HG02870 (cell line): ENCODE measurements at regions not wholly inside any gene's neighbourhood (a gene's known extent, or its start where the extent isn't known, plus 50 kb on each side); places are given as distances from the start of the nearest gene placed in this dataset.
"Not testable (repeated sequence)": the region's sequence is repeated elsewhere in the genome, so short reads cannot be mapped to it uniquely, and the experiment has no call there.

Experiments
- ATAC-seq: cut with Tn5 transposase; IDR thresholded peaks from one replicate; pipeline ENCODE4 v1.9.1; 2021; ENCODE audit warnings: mild to moderate bottlenecking, moderate library complexity; ENCODE audit not compliant: unreplicated experiment

- ATAC-seq: no peak
These were observed 1603.1 kb downstream of the C4orf33 start for GRCh38 chr4:130699004-130699403.

- ATAC-seq: no peak
These were observed 1607.4 kb downstream of the C4orf33 start for GRCh38 chr4:130703211-130703935.

DNA sequence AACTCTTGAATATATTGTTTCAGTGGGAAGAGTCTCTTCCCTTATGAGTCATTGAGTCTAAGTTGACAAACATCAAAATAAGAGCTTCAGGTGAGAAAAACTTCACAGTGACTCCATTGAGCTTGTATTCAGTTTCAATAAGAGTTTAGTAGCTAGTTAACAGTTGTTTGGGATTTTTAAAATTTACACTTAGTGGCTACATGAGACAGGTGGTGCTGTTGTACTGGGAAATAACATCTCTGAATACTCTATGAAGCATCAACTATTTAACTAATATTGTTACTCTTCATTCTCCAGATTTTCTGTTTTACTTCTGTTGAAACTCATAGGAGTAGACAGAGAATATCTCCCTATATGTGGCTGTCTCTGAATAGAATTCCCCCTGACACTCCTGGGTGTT lies 1609.1 kb downstream of the C4orf33 start:
- no peak for ATAC-seq

DNA sequence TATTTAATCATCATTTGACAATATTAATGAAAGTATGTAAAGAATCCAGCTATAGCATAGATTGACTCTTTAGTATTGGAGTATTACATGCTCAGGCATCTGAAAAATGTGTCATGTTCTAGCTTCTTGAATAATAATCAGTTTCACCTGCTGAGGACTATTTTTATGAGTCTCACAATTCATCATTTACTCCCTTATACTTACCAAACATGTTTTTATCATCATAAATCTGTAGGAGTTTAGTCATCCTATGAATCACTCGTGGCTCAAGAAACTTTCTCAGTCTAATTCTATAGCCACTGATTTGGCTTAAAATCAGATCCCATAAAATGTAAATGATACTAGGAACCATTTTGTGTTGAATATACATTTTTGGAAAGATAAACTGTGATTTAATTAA lies 1616.1 kb downstream of the C4orf33 start:
- no peak for ATAC-seq

GRCh38 chr4:130714006-130714405 lies 1618.1 kb downstream of the C4orf33 start:
- no peak for ATAC-seq

DNA sequence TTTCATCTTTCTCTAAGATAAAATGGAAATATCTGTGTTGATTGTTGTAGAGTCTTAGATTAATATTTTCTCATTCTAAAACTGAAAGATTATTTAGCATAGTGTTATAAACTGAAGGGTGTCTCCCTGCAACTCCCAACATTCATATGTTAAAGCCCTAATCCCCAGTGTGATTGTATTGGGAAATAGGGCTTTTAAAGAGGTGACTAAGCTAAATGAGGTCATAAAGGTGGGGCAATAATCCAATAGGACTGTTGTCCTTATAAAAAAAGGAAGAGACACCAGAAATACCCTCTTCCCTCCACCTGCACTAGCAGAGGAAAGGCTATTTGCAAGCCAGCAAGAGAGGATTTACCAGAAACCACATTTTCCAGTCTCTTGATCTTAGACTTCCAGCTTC lies 1626.4 kb downstream of the C4orf33 start:
- ATAC-seq: no peak

GRCh38 chr4:130736436-130737185 lies 1640.7 kb downstream of the C4orf33 start:
- no peak for ATAC-seq

DNA sequence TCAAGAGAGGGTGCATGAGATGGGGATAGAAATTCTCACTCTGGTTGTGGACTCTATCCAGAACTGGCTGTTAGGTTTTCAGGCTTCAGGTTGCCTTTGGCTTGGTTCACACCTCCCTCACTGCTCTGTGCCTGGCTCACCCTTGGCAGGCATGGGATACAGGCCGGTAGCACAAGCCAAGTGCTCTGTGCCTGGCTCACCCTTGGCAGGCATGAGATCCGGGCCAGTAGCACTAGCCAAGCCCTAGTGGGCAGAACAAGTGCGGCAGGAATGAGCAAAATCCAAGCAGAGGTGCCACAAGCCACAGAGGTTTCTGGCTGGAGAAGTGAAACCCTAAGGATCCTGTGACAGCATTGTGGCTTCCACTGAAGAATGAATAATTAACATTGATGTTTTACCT lies 1642.3 kb downstream of the C4orf33 start:
- no peak for ATAC-seq

- ATAC-seq: no peak
These were observed 1651.9 kb downstream of the C4orf33 start for GRCh38 chr4:130747842-130748241.

DNA sequence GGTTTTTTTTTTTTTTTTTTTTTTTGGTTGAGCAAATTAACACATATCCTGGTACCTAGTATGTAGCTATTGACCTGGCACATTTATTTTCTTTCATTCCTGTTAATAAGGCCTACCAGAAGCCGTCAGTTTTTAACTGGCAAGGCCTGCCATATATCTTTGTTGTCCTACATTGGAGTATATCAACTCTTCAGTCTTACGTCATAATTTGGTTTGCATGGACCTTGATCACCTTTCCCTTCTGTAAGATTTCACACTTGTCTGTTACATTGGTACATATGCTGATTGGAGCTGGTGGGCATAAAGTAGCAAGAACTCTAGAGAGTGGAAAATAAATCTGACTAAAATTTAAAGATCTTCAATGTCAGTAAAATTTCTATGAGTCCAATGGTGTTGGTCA lies 1658.0 kb downstream of the C4orf33 start:
- ATAC-seq: no peak

- no peak for ATAC-seq
These were observed 1664.3 kb downstream of the C4orf33 start for GRCh38 chr4:130760246-130760645.

GRCh38 chr4:130767384-130767783 lies 1671.4 kb downstream of the C4orf33 start:
- ATAC-seq: not testable (repeated sequence)

DNA sequence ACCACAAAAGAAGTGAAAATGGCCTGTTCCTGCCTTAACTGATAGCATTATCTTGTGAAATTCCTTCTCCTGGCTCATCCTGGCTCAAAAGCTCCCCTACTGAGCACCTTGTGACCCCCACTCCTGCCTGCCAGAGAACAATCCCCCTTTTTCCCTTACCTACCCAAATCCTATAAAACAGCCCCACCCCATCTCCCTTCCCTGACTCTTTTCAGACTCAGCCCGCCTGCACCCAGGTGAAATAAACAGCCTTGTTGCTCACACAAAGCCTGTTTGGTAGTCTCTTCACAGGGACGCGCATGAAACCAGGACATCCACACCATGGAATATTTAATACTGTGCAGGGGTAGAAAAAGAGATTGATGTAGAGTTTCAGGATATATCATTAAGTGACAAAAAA lies 1677.0 kb downstream of the C4orf33 start:
- ATAC-seq: not testable (repeated sequence)

GRCh38 chr4:130808492-130808891 lies 1712.5 kb downstream of the C4orf33 start:
- no peak for ATAC-seq

DNA sequence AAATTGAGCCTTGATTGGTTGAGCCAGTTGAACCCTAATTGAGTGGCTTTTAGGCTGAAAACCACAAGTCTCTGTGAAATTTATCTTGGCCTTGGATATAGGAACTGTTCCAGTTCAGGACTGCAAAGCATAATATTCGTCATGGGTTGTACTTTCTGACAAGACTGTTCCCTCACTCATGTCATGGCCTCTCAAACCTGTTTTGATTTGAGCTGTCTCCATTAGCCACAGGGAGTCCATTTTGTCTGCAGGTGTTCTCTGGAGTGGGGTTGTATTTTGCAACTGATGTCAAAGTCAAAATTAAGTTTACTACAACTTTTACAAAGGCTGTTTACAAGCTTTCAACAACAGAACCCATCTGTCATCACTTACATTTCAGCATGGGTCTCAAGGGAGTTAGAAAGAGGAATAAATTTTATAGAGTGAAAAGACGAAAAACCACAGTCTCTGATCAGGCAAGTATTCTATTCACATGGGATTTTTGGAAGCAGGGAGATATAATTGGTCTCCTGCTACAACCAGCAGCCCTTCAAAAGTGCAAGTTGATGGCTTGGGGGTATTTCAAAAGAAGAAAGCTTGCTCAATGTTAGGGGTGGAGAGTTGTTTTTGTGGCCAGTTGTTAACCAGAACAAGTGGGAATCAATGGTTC lies 1716.3 kb downstream of the C4orf33 start:
- no peak for ATAC-seq

DNA sequence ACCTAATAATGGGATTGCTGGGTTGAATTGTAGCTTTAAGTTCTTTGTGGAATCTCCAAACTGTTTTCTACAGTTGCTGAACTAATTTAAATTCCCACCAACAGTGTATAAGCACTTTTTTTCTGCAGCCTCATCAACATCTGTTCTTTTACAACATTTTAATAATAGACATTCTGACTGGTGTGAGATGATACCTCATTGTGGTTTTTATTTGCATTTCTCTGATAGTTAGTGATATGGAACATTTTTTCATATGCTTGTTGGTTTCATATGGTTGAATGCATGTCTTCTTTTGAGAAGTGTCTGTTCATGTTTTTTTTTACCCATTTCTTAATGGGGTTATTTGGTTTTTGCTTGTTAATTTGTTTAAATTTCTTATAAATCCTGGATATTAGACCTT lies 1718.9 kb downstream of the C4orf33 start:
- no peak for ATAC-seq

DNA sequence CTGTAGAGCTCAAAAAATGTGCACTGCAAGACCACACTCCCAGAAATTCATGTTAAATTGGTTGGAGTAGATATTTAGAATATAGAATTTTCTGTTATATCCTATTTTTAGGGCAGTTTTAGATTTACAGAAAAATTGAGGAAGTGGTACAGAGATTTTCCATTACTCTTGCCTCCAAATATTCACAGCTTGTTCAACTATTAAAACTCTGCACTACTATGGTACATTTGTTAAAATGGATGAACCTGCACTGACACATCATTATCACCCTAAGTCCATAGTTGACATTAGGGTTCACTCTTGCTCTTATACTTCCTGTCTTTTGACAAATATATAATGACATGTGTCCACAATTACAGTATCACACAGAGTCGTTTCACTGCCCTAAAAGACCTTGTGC lies 1724.5 kb downstream of the C4orf33 start:
- no peak for ATAC-seq

DNA sequence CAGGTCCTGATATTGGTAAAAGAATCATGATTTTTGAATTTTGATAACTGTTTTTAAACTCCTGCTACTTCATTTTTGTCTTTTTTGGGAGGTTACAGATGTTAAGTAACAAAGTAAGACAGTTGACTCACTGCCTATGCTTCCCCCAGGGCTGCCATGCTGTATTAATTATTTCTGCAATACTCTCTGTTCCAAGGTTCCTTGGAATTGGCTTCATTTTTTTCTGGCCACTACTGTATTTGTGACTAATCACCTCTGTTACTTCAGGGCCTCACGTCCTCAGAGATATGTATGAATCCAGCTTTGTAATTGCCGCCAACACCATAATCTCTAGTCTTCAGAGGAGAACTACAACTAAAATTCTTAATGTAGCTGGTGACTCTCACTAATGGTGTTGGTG lies 1729.3 kb downstream of the C4orf33 start:
- ATAC-seq: no peak

- ATAC-seq: no peak
These were observed 1754.1 kb downstream of the C4orf33 start for GRCh38 chr4:130850019-130850524.

GRCh38 chr4:130851107-130851506 lies 1755.2 kb downstream of the C4orf33 start:
- no peak for ATAC-seq

GRCh38 chr4:130851932-130852331 lies 1756.0 kb downstream of the C4orf33 start:
- ATAC-seq: no peak

- ATAC-seq: no peak
These were observed 1759.6 kb downstream of the C4orf33 start for GRCh38 chr4:130855533-130855932.
